D721Med (cell line): ENCODE measurements at regions not wholly inside any gene's neighbourhood (a gene's known extent, or its start where the extent isn't known, plus 50 kb on each side); places are given as distances from the start of the nearest gene placed in this dataset.
A peak's percentile ranks its signal among the peaks of the same experiment; 100 is the strongest.

Source experiments
- DNase-seq: peaks from one replicate; pipeline ENCODE4 v3.0.0; 2011; ENCODE audit warnings: low spot score; ENCODE audit not compliant: insufficient read length
- FAIRE-seq: peaks from 2 replicates; lab custom pipeline; 2011; peaks lifted over from hg19 to GRCh38; lab: Jason Lieb, UNC
- CTCF ChIP-seq: IDR thresholded peaks from 2 replicates; pipeline ENCODE4 v1.5.1; 2012; ENCODE audit warnings: mild to moderate bottlenecking, control low read depth; ENCODE audit not compliant: insufficient read depth; ENCODE audit errors: missing control alignments

- FAIRE-seq (peak; percentile 85), DNase-seq (no peak)
- no peak for TF ChIP-seq CTCF
These were observed 65.6 kb downstream of the UFM1 start for GRCh38 chr13:38415233-38415632.

GRCh38 chr13:38417241-38417640, 67.6 kb downstream of the UFM1 start:
- no peak for DNase-seq
- no peak for TF ChIP-seq CTCF
- no peak for FAIRE-seq

GRCh38 chr13:38417727-38418126, 68.1 kb downstream of the UFM1 start:
- DNase-seq (no peak), FAIRE-seq (peak; percentile 29)
- peak; percentile 23 for TF ChIP-seq CTCF

GRCh38 chr13:38418286-38418685, 68.6 kb downstream of the UFM1 start:
- FAIRE-seq: no peak
- no peak for TF ChIP-seq CTCF
- DNase-seq: no peak

- FAIRE-seq: no peak
- no peak for DNase-seq
- TF ChIP-seq CTCF: no peak
These were observed 69.7 kb downstream of the UFM1 start for GRCh38 chr13:38419312-38419873.

GRCh38 chr13:38421590-38422560, 72.2 kb downstream of the UFM1 start:
- no peak for TF ChIP-seq CTCF
- DNase-seq: no peak
- FAIRE-seq: no peak

GRCh38 chr13:38429916-38430315, 80.3 kb downstream of the UFM1 start:
- no peak for TF ChIP-seq CTCF
- FAIRE-seq (no peak), DNase-seq (no peak)
